Glutamatergic neuron (in vitro differentiated cells): ENCODE measurements at regions not wholly inside any gene's neighbourhood (a gene's known extent, or its start where the extent isn't known, plus 50 kb on each side); places are given as distances from the start of the nearest gene placed in this dataset.

Experiments
- DNase-seq: peaks from one replicate; pipeline ENCODE4 v3.0.0; 2022
- H3K27ac Mint-ChIP-seq: one replicate; pipeline ENCODE4 v1.8.0; 2020; ENCODE audit warnings: mild to moderate bottlenecking, mixed read lengths, inconsistent platforms; ENCODE audit not compliant: unreplicated experiment
- H3K27me3 Mint-ChIP-seq: one replicate; pipeline ENCODE4 v1.8.0; 2020; ENCODE audit warnings: mild to moderate bottlenecking, moderate library complexity, mixed read lengths, inconsistent platforms; ENCODE audit not compliant: unreplicated experiment
- H3K36me3 Mint-ChIP-seq: one replicate; pipeline ENCODE4 v1.8.0; 2020; ENCODE audit warnings: mild to moderate bottlenecking, mixed read lengths, inconsistent platforms; ENCODE audit not compliant: unreplicated experiment
- H3K4me1 Mint-ChIP-seq: one replicate; pipeline ENCODE4 v1.8.0; 2020; ENCODE audit warnings: mild to moderate bottlenecking, low read depth, mixed read lengths, inconsistent platforms; ENCODE audit not compliant: unreplicated experiment
- H3K4me3 Mint-ChIP-seq: one replicate; pipeline ENCODE4 v1.8.0; 2020; ENCODE audit warnings: mild to moderate bottlenecking, mixed read lengths, inconsistent platforms; ENCODE audit not compliant: unreplicated experiment
- H3K9me3 Mint-ChIP-seq: one replicate; pipeline ENCODE4 v1.8.0; 2020; ENCODE audit warnings: mild to moderate bottlenecking, moderate library complexity, mixed read lengths, inconsistent platforms; ENCODE audit not compliant: unreplicated experiment
- TF ChIP-seq, protein P1 (sequence below): fragments of 200-600 bp; sonication (generic); IDR thresholded peaks from one replicate; pipeline ENCODE4 v1.5.0; 2021; ENCODE audit not compliant: partially characterized antibody, unreplicated experiment

DNA sequence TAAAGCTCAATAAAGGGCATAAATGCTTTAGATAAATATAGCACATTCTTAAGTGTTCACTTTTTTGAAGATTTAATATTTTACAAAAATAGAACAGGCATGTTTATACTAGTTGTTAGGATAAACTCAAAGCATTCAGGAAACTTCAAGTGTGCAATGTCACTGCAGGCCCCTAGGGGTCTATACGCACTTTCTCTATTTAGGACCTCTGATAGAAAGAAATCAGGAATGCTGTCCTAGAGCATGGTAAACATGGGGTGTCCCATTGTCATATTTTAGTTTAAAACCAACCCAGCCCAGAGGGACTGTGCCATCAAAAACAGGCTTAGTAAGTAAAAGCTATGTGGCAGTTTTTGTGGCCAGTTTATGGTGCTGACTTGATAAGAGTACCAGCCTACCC, 102.2 kb downstream of the BARHL2 start:
- TF ChIP-seq, protein P1, sequence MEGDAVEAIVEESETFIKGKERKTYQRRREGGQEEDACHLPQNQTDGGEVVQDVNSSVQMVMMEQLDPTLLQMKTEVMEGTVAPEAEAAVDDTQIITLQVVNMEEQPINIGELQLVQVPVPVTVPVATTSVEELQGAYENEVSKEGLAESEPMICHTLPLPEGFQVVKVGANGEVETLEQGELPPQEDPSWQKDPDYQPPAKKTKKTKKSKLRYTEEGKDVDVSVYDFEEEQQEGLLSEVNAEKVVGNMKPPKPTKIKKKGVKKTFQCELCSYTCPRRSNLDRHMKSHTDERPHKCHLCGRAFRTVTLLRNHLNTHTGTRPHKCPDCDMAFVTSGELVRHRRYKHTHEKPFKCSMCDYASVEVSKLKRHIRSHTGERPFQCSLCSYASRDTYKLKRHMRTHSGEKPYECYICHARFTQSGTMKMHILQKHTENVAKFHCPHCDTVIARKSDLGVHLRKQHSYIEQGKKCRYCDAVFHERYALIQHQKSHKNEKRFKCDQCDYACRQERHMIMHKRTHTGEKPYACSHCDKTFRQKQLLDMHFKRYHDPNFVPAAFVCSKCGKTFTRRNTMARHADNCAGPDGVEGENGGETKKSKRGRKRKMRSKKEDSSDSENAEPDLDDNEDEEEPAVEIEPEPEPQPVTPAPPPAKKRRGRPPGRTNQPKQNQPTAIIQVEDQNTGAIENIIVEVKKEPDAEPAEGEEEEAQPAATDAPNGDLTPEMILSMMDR = peak; percentile 80
- DNase-seq = no peak
- no peak overlapping the region for H3K4me3 Mint-ChIP-seq
- H3K9me3 Mint-ChIP-seq = no peaks in the 10 kb centered on the region
- H3K4me1 Mint-ChIP-seq = no peaks in the 10 kb centered on the region
- no peaks in the 10 kb centered on the region for H3K36me3 Mint-ChIP-seq
- H3K27ac Mint-ChIP-seq = no peak overlapping the region
- H3K27me3 Mint-ChIP-seq = no peaks in the 10 kb centered on the region

DNA sequence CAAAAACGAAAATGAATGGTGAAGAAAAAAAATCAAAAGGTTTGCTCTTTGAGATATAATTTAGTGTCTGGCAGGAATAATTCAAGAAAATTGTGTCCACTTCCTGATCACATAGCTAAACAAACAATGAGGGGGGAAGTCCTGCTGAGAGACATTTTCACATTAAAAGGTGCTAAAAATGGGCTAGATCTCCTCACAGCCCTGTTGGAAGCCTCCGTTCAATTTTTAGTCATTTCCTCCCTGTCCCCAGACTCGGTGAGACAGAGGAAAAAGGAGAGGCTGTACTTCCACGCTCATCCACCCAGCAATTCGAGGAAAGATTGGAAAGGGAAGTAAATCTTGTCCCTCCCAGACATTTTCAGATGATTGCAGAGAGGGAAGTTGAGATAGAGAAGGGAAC, 103.7 kb downstream of the BARHL2 start:
- Mint-ChIP-seq H3K27me3 (no peaks in the 10 kb centered on the region), H3K4me3 (no peak overlapping the region), H3K27ac (no peak overlapping the region), H3K36me3 (no peaks in the 10 kb centered on the region), H3K4me1 (no peaks in the 10 kb centered on the region), H3K9me3 (no peaks in the 10 kb centered on the region)
- DNase-seq = no peak
- TF ChIP-seq, protein P1 = no peak

DNA sequence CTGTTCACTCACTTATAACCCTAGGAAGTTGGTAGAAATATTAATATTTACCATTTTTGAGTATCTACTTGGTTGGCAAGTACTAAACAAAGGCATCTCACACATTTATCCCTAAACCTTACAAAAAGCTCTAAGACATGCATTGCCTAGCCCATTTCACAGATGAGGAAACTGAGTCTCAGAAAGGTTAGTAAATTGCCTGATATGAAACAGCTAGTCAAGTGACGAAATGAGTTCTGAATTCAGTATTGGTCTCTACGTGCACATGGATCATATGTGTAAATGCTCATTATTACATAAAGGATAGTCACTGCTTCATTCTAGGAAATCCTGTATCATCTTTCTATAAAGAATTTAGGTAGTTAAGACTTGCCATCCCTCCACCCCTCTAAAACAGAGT, 105.1 kb downstream of the BARHL2 start:
- Mint-ChIP-seq H3K9me3 (no peaks in the 10 kb centered on the region), H3K27me3 (no peaks in the 10 kb centered on the region), H3K36me3 (no peaks in the 10 kb centered on the region), H3K4me3 (no peak overlapping the region), H3K4me1 (no peaks in the 10 kb centered on the region), H3K27ac (no peak overlapping the region)
- TF ChIP-seq, protein P1 = no peak
- DNase-seq = no peak

GRCh38 chr1:90607736-90608135, 109.4 kb downstream of the BARHL2 start:
- TF ChIP-seq, protein P1 = no peak
- Mint-ChIP-seq H3K9me3 (no peaks in the 10 kb centered on the region), H3K27ac (no peak overlapping the region), H3K27me3 (no peaks in the 10 kb centered on the region), H3K4me3 (no peak overlapping the region), H3K4me1 (no peaks in the 10 kb centered on the region), H3K36me3 (no peaks in the 10 kb centered on the region)
- no peak for DNase-seq

DNA sequence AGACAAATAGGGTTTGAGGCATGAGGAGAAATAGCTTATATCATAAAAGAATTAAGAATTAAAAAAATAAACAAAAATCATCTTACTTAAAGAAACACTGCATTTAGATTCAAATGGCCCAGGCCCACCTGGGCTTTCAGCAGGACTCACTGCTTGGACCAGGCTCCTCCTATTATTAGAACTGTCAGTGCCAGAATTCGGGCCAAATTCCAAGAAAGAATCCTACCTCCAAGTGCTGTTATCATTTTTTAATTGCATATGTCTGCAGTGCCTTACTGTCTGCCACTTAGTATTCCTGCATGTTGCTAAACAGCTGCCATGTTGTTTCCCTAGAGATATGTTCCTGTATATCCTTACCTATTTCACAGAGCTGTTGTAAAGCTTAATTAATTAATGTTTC, 112.0 kb downstream of the BARHL2 start:
- H3K27me3 Mint-ChIP-seq = peaks cover 1% of the 10 kb centered on the region
- no peak for DNase-seq
- H3K27ac Mint-ChIP-seq = no peak overlapping the region
- TF ChIP-seq, protein P1 = no peak
- no peaks in the 10 kb centered on the region for H3K36me3 Mint-ChIP-seq
- peaks cover 6% of the 10 kb centered on the region for H3K9me3 Mint-ChIP-seq
- H3K4me3 Mint-ChIP-seq = no peak overlapping the region
- H3K4me1 Mint-ChIP-seq = no peaks in the 10 kb centered on the region
